ENCODE measurements at regions not wholly inside any gene's neighbourhood (a gene's known extent, or its start where the extent isn't known, plus 50 kb on each side); places are given as distances from the start of the nearest gene placed in this dataset.

DNA sequence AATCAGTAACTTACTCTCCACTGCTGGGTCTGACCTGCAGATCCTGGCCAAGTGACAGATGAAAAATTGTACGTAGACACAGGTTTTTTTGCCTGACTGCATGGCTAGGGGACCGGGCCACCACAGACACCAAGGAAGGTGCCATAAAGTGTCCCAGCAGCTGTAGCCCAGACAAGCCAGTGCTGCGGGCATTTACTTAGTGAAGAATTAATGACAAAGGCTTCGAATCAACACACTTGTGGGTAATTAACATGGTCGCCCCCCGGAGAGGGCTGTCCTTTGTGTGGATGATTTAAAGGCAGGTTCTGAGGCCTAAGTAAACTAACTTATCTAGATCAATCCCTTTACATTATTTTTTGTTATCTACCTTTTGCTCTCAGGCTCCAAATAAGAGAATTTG, 1709.1 kb upstream of the LRRTM1 start:
- no peak for TF ChIP-seq EZH2phosphoT487 (IDR thresholded peaks at IDR 0.05; ENCODE audit: borderline replicate concordance, low read length)
- TF ChIP-seq, protein P1, sequence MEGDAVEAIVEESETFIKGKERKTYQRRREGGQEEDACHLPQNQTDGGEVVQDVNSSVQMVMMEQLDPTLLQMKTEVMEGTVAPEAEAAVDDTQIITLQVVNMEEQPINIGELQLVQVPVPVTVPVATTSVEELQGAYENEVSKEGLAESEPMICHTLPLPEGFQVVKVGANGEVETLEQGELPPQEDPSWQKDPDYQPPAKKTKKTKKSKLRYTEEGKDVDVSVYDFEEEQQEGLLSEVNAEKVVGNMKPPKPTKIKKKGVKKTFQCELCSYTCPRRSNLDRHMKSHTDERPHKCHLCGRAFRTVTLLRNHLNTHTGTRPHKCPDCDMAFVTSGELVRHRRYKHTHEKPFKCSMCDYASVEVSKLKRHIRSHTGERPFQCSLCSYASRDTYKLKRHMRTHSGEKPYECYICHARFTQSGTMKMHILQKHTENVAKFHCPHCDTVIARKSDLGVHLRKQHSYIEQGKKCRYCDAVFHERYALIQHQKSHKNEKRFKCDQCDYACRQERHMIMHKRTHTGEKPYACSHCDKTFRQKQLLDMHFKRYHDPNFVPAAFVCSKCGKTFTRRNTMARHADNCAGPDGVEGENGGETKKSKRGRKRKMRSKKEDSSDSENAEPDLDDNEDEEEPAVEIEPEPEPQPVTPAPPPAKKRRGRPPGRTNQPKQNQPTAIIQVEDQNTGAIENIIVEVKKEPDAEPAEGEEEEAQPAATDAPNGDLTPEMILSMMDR (IDR thresholded peaks at IDR 0.05; ENCODE audit: low read depth, low read length, poor library complexity, severe bottlenecking), result no peak

Measured in DOHH2 (cell line).